Endothelial cell of umbilical vein (primary cell): ENCODE measurements at regions not wholly inside any gene's neighbourhood (a gene's known extent, or its start where the extent isn't known, plus 50 kb on each side); places are given as distances from the start of the nearest gene placed in this dataset.

ENCODE experiments used
- BruUV-seq: library from RNA; stranded (reverse); fragments of 400-500 nt; replicated peaks from 2 replicates; lab custom pipeline; 2021; lab: Mats Ljungman, UMichigan
- CTCF ChIA-PET: fragments of 300-600, 350-600 bp; sonication (Branson Sonifier 250); formaldehyde crosslinking; loops from one replicate; lab custom pipeline; 2021; ENCODE audit warnings: antibody characterized with exemption, inconsistent platforms; lab: Charles Lee
- POLR2A ChIA-PET: fragments of 300-600, 350-600 bp; sonication (Branson Sonifier 250); formaldehyde crosslinking; loops from one replicate; lab custom pipeline; 2021; ENCODE audit warnings: antibody characterized with exemption, inconsistent platforms; lab: Charles Lee
- DNase-seq: peaks from one replicate; pipeline ENCODE4 v3.0.0-alpha.2; 2011; ENCODE audit warnings: low read depth, low spot score
- FAIRE-seq: peaks from 2 replicates; lab custom pipeline; 2011; peaks lifted over from hg19 to GRCh38; lab: Jason Lieb, UNC
- H2AFZ ChIP-seq: 2 replicates; pipeline ENCODE4 v1.6.0; 2012; ENCODE audit warnings: low read depth, low read length, control low read depth, inconsistent platforms
- H3K27ac ChIP-seq: 2 replicates; pipeline ENCODE4 v1.5.1; 2011; ENCODE audit warnings: low read depth, mild to moderate bottlenecking, control low read depth, low read length, moderate library complexity; ENCODE audit not compliant: insufficient read depth
- H3K27me3 ChIP-seq, 2 experiments: 2 replicates each; pipeline versions ENCODE4 v1.6.0 to v1.6.1; 2011; ENCODE audit warnings: low read length in 2 of 2, mixed read lengths in 1 of 2; ENCODE audit not compliant: control insufficient read depth in 2 of 2, insufficient read depth in 2 of 2
- H3K36me3 ChIP-seq, 2 experiments: 2 replicates in 1 of 2; 3 replicates in 1 of 2; pipeline ENCODE4 v1.5.1; 2011; ENCODE audit warnings: low read length in 2 of 2, mild to moderate bottlenecking in 1 of 2, moderate library complexity in 1 of 2; ENCODE audit not compliant: control insufficient read depth in 2 of 2, insufficient read depth in 2 of 2; ENCODE audit errors: extremely low read depth in 1 of 2
- H3K4me1 ChIP-seq: 3 replicates; pipeline ENCODE4 v1.5.1; 2011; ENCODE audit warnings: mild to moderate bottlenecking, low read length; ENCODE audit not compliant: control insufficient read depth, insufficient read depth; ENCODE audit errors: extremely low read depth
- H3K4me2 ChIP-seq: 2 replicates; pipeline ENCODE4 v1.6.1; 2011; ENCODE audit warnings: low read length, control low read depth, mixed read lengths; ENCODE audit not compliant: insufficient read depth
- H3K4me3 ChIP-seq, 3 experiments: fragments of 200-600 bp in 1 of 3; sonication (generic), shearing (Covaris generic) in 1 of 3; replicated peaks in 1 of 3; 2 replicates each; pipeline ENCODE4 v1.5.1; 2011 to 2016; ENCODE audit warnings: control low read depth in 3 of 3, low read length in 3 of 3, mild to moderate bottlenecking in 2 of 3, inconsistent platforms in 1 of 3, low read depth in 1 of 3, moderate library complexity in 1 of 3; ENCODE audit not compliant: insufficient read depth in 1 of 3
- H3K79me2 ChIP-seq: 2 replicates; pipeline ENCODE4 v1.6.0; 2012; ENCODE audit warnings: low read length, inconsistent platforms; ENCODE audit not compliant: control insufficient read depth, insufficient read depth
- H3K9ac ChIP-seq: replicated peaks from 2 replicates; pipeline ENCODE3; 2011; ENCODE audit warnings: low read length, control low read depth; ENCODE audit not compliant: insufficient read depth; ENCODE audit errors: extremely low read depth
- H3K9me1 ChIP-seq: replicated peaks from 3 replicates; pipeline ENCODE4 v1.6.0; 2011; ENCODE audit warnings: mild to moderate bottlenecking, low read length; ENCODE audit not compliant: control insufficient read depth, insufficient read depth; ENCODE audit errors: extremely low read depth
- H3K9me3 ChIP-seq: replicated peaks from 2 replicates; pipeline ENCODE4 v1.5.1; 2012; ENCODE audit warnings: low read length, inconsistent platforms; ENCODE audit not compliant: control insufficient read depth, insufficient read depth
- H4K20me1 ChIP-seq: replicated peaks from 2 replicates; pipeline ENCODE3; 2011; ENCODE audit warnings: mild to moderate bottlenecking, low read length; ENCODE audit not compliant: control insufficient read depth, insufficient read depth; ENCODE audit errors: extremely low read depth
- EZH2 ChIP-seq: IDR thresholded peaks from 2 replicates; pipeline ENCODE4 v1.6.1; 2012; ENCODE audit warnings: borderline replicate concordance, low read depth, mild to moderate bottlenecking, moderate library complexity, low read length, inconsistent platforms; ENCODE audit not compliant: severe bottlenecking
- FOS ChIP-seq: IDR thresholded peaks from 2 replicates; pipeline ENCODE4 v1.6.1; 2011; ENCODE audit warnings: mild to moderate bottlenecking, low read length, moderate library complexity, borderline replicate concordance; ENCODE audit not compliant: insufficient read depth
- GATA2 ChIP-seq: IDR thresholded peaks from 2 replicates; pipeline ENCODE4 v1.7.0; 2011; ENCODE audit warnings: low read depth, mild to moderate bottlenecking, moderate library complexity, mixed read lengths, low read length; ENCODE audit not compliant: insufficient read length, insufficient read depth
- JUN ChIP-seq: IDR thresholded peaks from 2 replicates; pipeline ENCODE4 v1.6.1; 2011; ENCODE audit warnings: borderline replicate concordance, low read depth; ENCODE audit not compliant: insufficient read length, insufficient read depth
- MYC ChIP-seq: IDR thresholded peaks from one replicate; pipeline ENCODE4 v1.6.1; 2011; ENCODE audit warnings: mild to moderate bottlenecking, low read depth, low read length
- POLR2A ChIP-seq: IDR thresholded peaks from 2 replicates; pipeline ENCODE4 v1.6.1; 2012; ENCODE audit warnings: low read depth, mild to moderate bottlenecking, control low read depth, low read length
- POLR2AphosphoS5 ChIP-seq: IDR thresholded peaks from 2 replicates; pipeline ENCODE4 v1.6.1; 2012; ENCODE audit warnings: low read depth, mild to moderate bottlenecking, control low read depth, low read length, moderate library complexity; ENCODE audit not compliant: insufficient read depth
- dilution Hi-C: fragments of 300-500 bp; cut with MboI; formaldehyde crosslinking; loops from one replicate; pipeline ENCODE4 v1.15.0; 2019; ENCODE audit warnings: low sequenced_read_pairs; ENCODE audit not compliant: extremely low pct_ligation_motif_present
- intact Hi-C: fragments of 100-400 bp; cut with micrococcal nuclease; formaldehyde crosslinking; loops from one replicate; pipeline ENCODE4 v1.10.0; 2022
- TF ChIP-seq, protein P1 (sequence below): IDR thresholded peaks from 2 replicates; pipeline ENCODE4 v1.6.1; 2011; ENCODE audit not compliant: insufficient read depth, insufficient read length
- TF ChIP-seq, protein P2 (sequence below), 2 donors: IDR thresholded peaks; 1 replicate in 1 of 2; 2 replicates in 1 of 2; pipeline ENCODE4 v1.5.1; 2011; ENCODE audit warnings: low read length in 2 of 2, mild to moderate bottlenecking in 2 of 2, moderate library complexity in 2 of 2, control low read depth in 1 of 2, inconsistent platforms in 1 of 2, low read depth in 1 of 2; ENCODE audit not compliant: insufficient read depth in 1 of 2; ENCODE audit errors: extremely low read depth in 1 of 2

DNA sequence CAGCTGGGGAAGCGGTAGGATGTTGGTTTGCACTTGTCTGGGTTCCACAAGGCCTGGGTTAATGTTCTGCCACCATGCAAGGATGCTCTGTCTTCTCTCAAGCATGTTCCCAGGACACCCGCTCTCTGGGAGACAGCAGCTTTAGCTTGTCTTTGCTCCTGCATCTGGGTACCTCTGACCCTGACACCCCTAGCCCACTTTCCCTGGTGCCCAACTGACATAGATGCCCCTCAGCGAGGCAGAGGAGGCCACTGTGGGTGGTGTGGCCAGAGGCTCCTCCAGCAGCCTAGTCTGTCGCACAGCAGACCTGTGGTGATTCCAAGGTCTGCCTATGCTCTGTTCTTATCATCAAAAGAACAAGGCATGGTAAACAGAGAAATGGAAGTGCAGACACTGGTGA is 83.6 kb upstream of the ALDH1L1 start:
- Histone ChIP-seq H3K27ac (no peak overlapping the region), H4K20me1 (no peaks in the 10 kb centered on the region), H3K9ac (no peak overlapping the region), H3K4me1 (peaks cover 5% of the 10 kb centered on the region), H3K4me2 (no peak overlapping the region), H3K9me1 (no peaks in the 10 kb centered on the region), H3K79me2 (no peaks in the 10 kb centered on the region), H3K27me3 (no peaks in the 10 kb centered on the region), H3K36me3 (no peaks in the 10 kb centered on the region), H3K9me3 (no peaks in the 10 kb centered on the region), H3K4me3 (no peak overlapping the region), H2AFZ (no peak overlapping the region)
- DNase-seq (no peak), FAIRE-seq (no peak)
- CTCF ChIA-PET: interaction anchor here (1.4 kb wide), 1 partner anchor 125 kb away, joined by 7 read pairs; no protein-coding TSS in a partner anchor
- POLR2A ChIA-PET: no interaction called here
- dilution Hi-C loops (no loop called here), intact Hi-C loops (no loop called here)
- no peak for TF ChIP-seq EZH2
- TF ChIP-seq, protein P1, sequence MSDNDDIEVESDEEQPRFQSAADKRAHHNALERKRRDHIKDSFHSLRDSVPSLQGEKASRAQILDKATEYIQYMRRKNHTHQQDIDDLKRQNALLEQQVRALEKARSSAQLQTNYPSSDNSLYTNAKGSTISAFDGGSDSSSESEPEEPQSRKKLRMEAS: no peak
- no TSS peak for BruUV-seq

DNA sequence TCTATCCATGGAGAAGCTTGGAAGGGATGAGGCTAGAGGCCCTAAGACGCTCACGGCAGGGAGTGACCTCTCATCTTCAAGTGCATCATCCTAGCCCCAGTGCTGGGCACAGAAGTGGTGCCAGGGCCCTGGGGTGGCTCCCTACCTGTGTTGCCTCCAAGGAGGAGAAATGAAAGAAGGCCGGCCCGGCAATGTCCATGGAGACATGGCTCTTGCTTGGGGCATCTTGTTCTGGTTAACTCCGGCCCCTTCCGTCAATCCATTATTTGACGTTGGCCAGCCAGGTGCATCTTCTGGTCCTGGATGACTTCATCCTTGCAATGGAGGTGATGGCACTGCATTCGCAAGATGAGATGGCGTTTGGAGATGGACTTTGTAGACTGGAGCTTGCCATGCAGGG is 83.2 kb upstream of the ALDH1L1 start:
- H3K9me1 ChIP-seq: no peaks in the 10 kb centered on the region
- no peak overlapping the region for H3K27ac ChIP-seq
- no peaks in the 10 kb centered on the region for H3K79me2 ChIP-seq
- no peaks in the 10 kb centered on the region for H3K36me3 ChIP-seq
- no peaks in the 10 kb centered on the region for H4K20me1 ChIP-seq
- DNase-seq: no peak
- H2AFZ ChIP-seq: no peak overlapping the region
- FAIRE-seq: no peak
- ChIA-PET CTCF (interaction anchor here (1.4 kb wide), 1 partner anchor 125 kb away, joined by 7 read pairs; no protein-coding TSS in a partner anchor), POLR2A (no interaction called here)
- TF ChIP-seq, protein P2, sequence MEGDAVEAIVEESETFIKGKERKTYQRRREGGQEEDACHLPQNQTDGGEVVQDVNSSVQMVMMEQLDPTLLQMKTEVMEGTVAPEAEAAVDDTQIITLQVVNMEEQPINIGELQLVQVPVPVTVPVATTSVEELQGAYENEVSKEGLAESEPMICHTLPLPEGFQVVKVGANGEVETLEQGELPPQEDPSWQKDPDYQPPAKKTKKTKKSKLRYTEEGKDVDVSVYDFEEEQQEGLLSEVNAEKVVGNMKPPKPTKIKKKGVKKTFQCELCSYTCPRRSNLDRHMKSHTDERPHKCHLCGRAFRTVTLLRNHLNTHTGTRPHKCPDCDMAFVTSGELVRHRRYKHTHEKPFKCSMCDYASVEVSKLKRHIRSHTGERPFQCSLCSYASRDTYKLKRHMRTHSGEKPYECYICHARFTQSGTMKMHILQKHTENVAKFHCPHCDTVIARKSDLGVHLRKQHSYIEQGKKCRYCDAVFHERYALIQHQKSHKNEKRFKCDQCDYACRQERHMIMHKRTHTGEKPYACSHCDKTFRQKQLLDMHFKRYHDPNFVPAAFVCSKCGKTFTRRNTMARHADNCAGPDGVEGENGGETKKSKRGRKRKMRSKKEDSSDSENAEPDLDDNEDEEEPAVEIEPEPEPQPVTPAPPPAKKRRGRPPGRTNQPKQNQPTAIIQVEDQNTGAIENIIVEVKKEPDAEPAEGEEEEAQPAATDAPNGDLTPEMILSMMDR (IDR thresholded peaks at IDR 0.05; ENCODE audit: extremely low read depth in 1 of 2, insufficient read depth in 1 of 2, low read depth in 1 of 2, low read length in 2 of 2): no peak
- TF ChIP-seq JUN (no peak), GATA2 (no peak), POLR2AphosphoS5 (no peak), FOS (no peak), MYC (no peak), POLR2A (no peak), EZH2 (no peak)
- TF ChIP-seq, protein P1: no peak
- H3K9ac ChIP-seq: no peak overlapping the region
- no peak overlapping the region for H3K4me3 ChIP-seq
- H3K4me2 ChIP-seq: no peak overlapping the region
- peaks cover 5% of the 10 kb centered on the region for H3K4me1 ChIP-seq
- intact Hi-C loops (no loop called here), dilution Hi-C loops (no loop called here)
- BruUV-seq: no TSS peak
- H3K27me3 ChIP-seq: no peaks in the 10 kb centered on the region
- no peaks in the 10 kb centered on the region for H3K9me3 ChIP-seq
